H1 (cell line): ENCODE measurements at regions not wholly inside any gene's neighbourhood (a gene's known extent, or its start where the extent isn't known, plus 50 kb on each side); places are given as distances from the start of the nearest gene placed in this dataset.

ENCODE experiments used
- BCL11A ChIP-seq, 2 experiments: IDR thresholded peaks; one replicate each; pipeline ENCODE4 v1.6.1; 2011; ENCODE audit warnings: low read depth in 2 of 2, low read length in 2 of 2, mild to moderate bottlenecking in 2 of 2
- CBX5 ChIP-seq: fragments of 300-800, 300-1000 bp; sonication (generic); IDR thresholded peaks from 2 replicates; pipeline ENCODE4 v1.7.1; 2016; ENCODE audit warnings: antibody characterized with exemption, low read length, low read depth
- CHD1 ChIP-seq: IDR thresholded peaks from 2 replicates; pipeline ENCODE4 v1.6.1; 2012; ENCODE audit warnings: low read depth, low read length, improper control_type of control experiment
- EZH2 ChIP-seq: fragments of 200-600 bp; sonication (generic); IDR thresholded peaks from 2 replicates; pipeline ENCODE4 v1.7.1; 2012; ENCODE audit warnings: low read depth, mild to moderate bottlenecking, moderate library complexity, low read length, inconsistent platforms; ENCODE audit not compliant: severe bottlenecking
- FOSL1 ChIP-seq: IDR thresholded peaks from 2 replicates; pipeline ENCODE4 v1.6.1; 2011; ENCODE audit warnings: mild to moderate bottlenecking, low read depth, low read length, moderate library complexity; ENCODE audit not compliant: insufficient read depth
- JUN ChIP-seq: IDR thresholded peaks from 2 replicates; pipeline ENCODE4 v1.6.1; 2011; ENCODE audit warnings: low read depth, mild to moderate bottlenecking, improper control_type of control experiment, low read length
- MAX ChIP-seq: IDR thresholded peaks from 2 replicates; pipeline ENCODE4 v1.6.1; 2012; ENCODE audit warnings: inconsistent platforms
- SUZ12 ChIP-seq: fragments of 200-600 bp; sonication (generic); IDR thresholded peaks from 2 replicates; pipeline ENCODE4 v1.6.1; 2012; ENCODE audit warnings: mild to moderate bottlenecking, inconsistent platforms, low read length, moderate library complexity, mixed read lengths
- TBP ChIP-seq: IDR thresholded peaks from 2 replicates; pipeline ENCODE4 v1.6.1; 2011; ENCODE audit warnings: low read depth, low read length, improper control_type of control experiment

DNA sequence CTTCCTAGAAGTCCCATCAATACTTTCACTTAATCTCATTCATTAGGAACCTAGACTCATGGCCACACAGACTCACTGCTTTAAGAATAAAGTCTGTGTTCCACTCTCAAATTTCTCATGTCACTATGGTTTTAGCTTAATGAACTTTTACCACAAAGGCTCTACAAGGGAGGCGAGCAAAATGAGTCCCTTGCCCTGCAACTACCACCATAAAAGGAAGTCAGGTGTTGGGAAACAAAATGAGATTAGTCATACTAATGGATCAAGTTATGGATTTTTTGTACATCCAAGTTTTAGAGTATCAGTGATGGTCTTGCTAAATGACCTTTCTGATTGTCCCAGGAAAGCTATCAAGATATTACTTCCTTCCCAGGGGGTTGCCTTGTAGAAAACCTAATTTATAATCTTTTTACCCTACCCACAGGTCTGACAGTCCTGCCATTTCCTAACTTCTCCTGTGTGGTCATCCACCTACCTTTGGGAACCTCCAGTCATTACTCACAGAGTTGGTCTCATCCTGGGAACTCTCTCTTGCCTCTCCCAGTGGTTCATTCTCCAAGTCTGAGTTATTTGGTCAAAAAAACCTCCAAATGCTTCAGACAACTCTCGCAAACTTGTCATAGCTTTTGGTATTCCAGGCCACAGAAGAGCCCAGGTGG lies 51.8 kb upstream of the SLC16A1 start (continued):
- TF ChIP-seq CBX5 (no peak), BCL11A (IDR thresholded peaks at IDR 0.05; ENCODE audit: low read depth in 2 of 2, low read length in 2 of 2) (no peak), TBP (no peak), SUZ12 (no peak), MAX (no peak), FOSL1 (no peak), JUN (no peak), EZH2 (no peak), CHD1 (no peak)
